ENCODE measurements at regions not wholly inside any gene's neighbourhood (a gene's known extent, or its start where the extent isn't known, plus 50 kb on each side); places are given as distances from the start of the nearest gene placed in this dataset.

GRCh38 chr3:22526266-22526837, 676.8 kb upstream of the UBE2E2 start:
- TF ChIP-seq EZH2phosphoT487 (conservative IDR thresholded peaks at IDR 0.05; ENCODE audit: low read length) = no peak
- TF ChIP-seq, protein P1, sequence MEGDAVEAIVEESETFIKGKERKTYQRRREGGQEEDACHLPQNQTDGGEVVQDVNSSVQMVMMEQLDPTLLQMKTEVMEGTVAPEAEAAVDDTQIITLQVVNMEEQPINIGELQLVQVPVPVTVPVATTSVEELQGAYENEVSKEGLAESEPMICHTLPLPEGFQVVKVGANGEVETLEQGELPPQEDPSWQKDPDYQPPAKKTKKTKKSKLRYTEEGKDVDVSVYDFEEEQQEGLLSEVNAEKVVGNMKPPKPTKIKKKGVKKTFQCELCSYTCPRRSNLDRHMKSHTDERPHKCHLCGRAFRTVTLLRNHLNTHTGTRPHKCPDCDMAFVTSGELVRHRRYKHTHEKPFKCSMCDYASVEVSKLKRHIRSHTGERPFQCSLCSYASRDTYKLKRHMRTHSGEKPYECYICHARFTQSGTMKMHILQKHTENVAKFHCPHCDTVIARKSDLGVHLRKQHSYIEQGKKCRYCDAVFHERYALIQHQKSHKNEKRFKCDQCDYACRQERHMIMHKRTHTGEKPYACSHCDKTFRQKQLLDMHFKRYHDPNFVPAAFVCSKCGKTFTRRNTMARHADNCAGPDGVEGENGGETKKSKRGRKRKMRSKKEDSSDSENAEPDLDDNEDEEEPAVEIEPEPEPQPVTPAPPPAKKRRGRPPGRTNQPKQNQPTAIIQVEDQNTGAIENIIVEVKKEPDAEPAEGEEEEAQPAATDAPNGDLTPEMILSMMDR (IDR thresholded peaks at IDR 0.05; ENCODE audit: insufficient read depth, low read length, poor library complexity, severe bottlenecking) = no peak
